H1 (cell line): ENCODE measurements at regions not wholly inside any gene's neighbourhood (a gene's known extent, or its start where the extent isn't known, plus 50 kb on each side); places are given as distances from the start of the nearest gene placed in this dataset.

Experiments used
- CTCF ChIA-PET: fragments of 300-600 bp; sonication (Branson Sonifier 250); formaldehyde crosslinking; loops from one replicate; lab custom pipeline; 2021; ENCODE audit not compliant: partially characterized antibody; lab: Charles Lee
- POLR2A ChIA-PET: fragments of 300-600 bp; sonication (Branson Sonifier 250); formaldehyde crosslinking; loops from one replicate; lab custom pipeline; 2021; ENCODE audit warnings: inconsistent platforms; ENCODE audit not compliant: partially characterized antibody; lab: Charles Lee
- DNase-seq, 2 experiments: peaks; one replicate each; pipeline versions ENCODE4 v3.0.0 to v3.0.0-alpha.2; 2010 to 2022; ENCODE audit warnings: low spot score in 2 of 2, low read depth in 1 of 2, mixed read lengths in 1 of 2
- FAIRE-seq: peaks from 2 replicates; lab custom pipeline; 2011; peaks lifted over from hg19 to GRCh38; lab: Jason Lieb, UNC
- H2AFZ ChIP-seq: 2 replicates; pipeline ENCODE4 v1.8.1; 2012; ENCODE audit warnings: low read length, inconsistent platforms
- H2AK5ac ChIP-seq: 2 replicates; pipeline ENCODE4 v1.6.1; 2013; ENCODE audit warnings: low read depth, low read length
- H2BK120ac ChIP-seq: replicated peaks from 2 replicates; pipeline ENCODE3; 2013; ENCODE audit warnings: low read depth, low read length, inconsistent platforms
- H2BK12ac ChIP-seq: 2 replicates; pipeline ENCODE4 v1.6.1; 2013; ENCODE audit warnings: low read depth, low read length
- H2BK15ac ChIP-seq: 2 replicates; pipeline ENCODE4 v1.6.1; 2013; ENCODE audit warnings: low read length
- H2BK20ac ChIP-seq: 2 replicates; pipeline ENCODE4 v1.6.1; 2013; ENCODE audit warnings: low read length
- H2BK5ac ChIP-seq: 2 replicates; pipeline ENCODE4 v1.6.1; 2013; ENCODE audit warnings: low read depth, low read length
- H3K14ac ChIP-seq: 2 replicates; pipeline ENCODE4 v1.6.1; 2013; ENCODE audit warnings: inconsistent platforms; ENCODE audit not compliant: insufficient read length
- H3K18ac ChIP-seq: 2 replicates; pipeline ENCODE4 v1.6.1; 2013; ENCODE audit warnings: low read length; ENCODE audit errors: extremely low read depth
- H3K23ac ChIP-seq: 2 replicates; pipeline ENCODE4 v1.6.1; 2013; ENCODE audit warnings: inconsistent platforms; ENCODE audit not compliant: insufficient read length
- H3K23me2 ChIP-seq: 2 replicates; pipeline ENCODE4 v1.6.1; 2013; ENCODE audit warnings: low read depth, low read length
- H3K27ac ChIP-seq: 2 replicates; pipeline ENCODE4 v1.6.1; 2011; ENCODE audit warnings: low read depth, low read length, inconsistent platforms
- H3K27me3 ChIP-seq, 4 experiments: replicated peaks in 1 of 4; 1 replicate in 1 of 4; 2 replicates in 3 of 4; pipeline versions ENCODE4 v1.6.1 to v1.8.1; 2011 to 2013; ENCODE audit warnings: low read length in 3 of 4, mild to moderate bottlenecking in 3 of 4, inconsistent platforms in 2 of 4, mixed read lengths in 2 of 4, moderate library complexity in 1 of 4; ENCODE audit not compliant: control insufficient read depth in 3 of 4, insufficient read depth in 3 of 4; ENCODE audit errors: extremely low read depth in 1 of 4
- H3K36me3 ChIP-seq, 4 experiments: 2 replicates each; pipeline versions ENCODE4 v1.6.1 to v1.8.1; 2011 to 2013; ENCODE audit warnings: mild to moderate bottlenecking in 4 of 4, low read length in 3 of 4, moderate library complexity in 2 of 4, control low read depth in 1 of 4, inconsistent platforms in 1 of 4; ENCODE audit not compliant: insufficient read depth in 4 of 4, control insufficient read depth in 2 of 4
- H3K4ac ChIP-seq: replicated peaks from 2 replicates; pipeline ENCODE3; 2013; ENCODE audit warnings: low read length, low read depth, mixed read lengths, inconsistent platforms; ENCODE audit not compliant: insufficient read length
- H3K4me1 ChIP-seq, 4 experiments: replicated peaks in 1 of 4; 1 replicate in 1 of 4; 2 replicates in 3 of 4; pipeline versions ENCODE4 v1.6.1 to v1.8.1; 2011 to 2013; ENCODE audit warnings: low read length in 3 of 4, inconsistent platforms in 2 of 4, mixed read lengths in 1 of 4; ENCODE audit not compliant: insufficient read depth in 4 of 4, control insufficient read depth in 3 of 4
- H3K4me2 ChIP-seq, 2 experiments: 2 replicates each; pipeline versions ENCODE4 v1.6.1 to v1.8.1; 2011 to 2013; ENCODE audit warnings: low read depth in 2 of 2, low read length in 2 of 2, control low read depth in 1 of 2, inconsistent platforms in 1 of 2, mild to moderate bottlenecking in 1 of 2; ENCODE audit not compliant: insufficient read depth in 1 of 2
- H3K4me3 ChIP-seq, 4 experiments: fragments of 200-600, 300-600 bp in 1 of 4; sonication (generic), shearing (Covaris generic), sonication (Bioruptor Twin) in 1 of 4; 2 replicates each; pipeline versions ENCODE4 v1.5.1 to v1.8.1; 2011 to 2016; ENCODE audit warnings: low read length in 4 of 4, low read depth in 3 of 4, control low read depth in 2 of 4, inconsistent platforms in 2 of 4, mild to moderate bottlenecking in 2 of 4, mixed read lengths in 1 of 4, moderate library complexity in 1 of 4; ENCODE audit not compliant: insufficient read depth in 2 of 4; ENCODE audit errors: extremely low read depth in 1 of 4
- H3K56ac ChIP-seq: replicated peaks from 2 replicates; pipeline ENCODE3; 2013; ENCODE audit warnings: low read depth, mild to moderate bottlenecking, mixed read lengths, low read length, inconsistent platforms; ENCODE audit not compliant: insufficient read length
- H3K79me1 ChIP-seq: 2 replicates; pipeline ENCODE4 v1.6.1; 2013; ENCODE audit warnings: low read depth, low read length, control low read depth
- H3K79me2 ChIP-seq, 2 experiments: 2 replicates each; pipeline versions ENCODE4 v1.6.1 to v1.8.1; 2012 to 2013; ENCODE audit warnings: low read length in 2 of 2, mild to moderate bottlenecking in 2 of 2, inconsistent platforms in 1 of 2; ENCODE audit not compliant: insufficient read depth in 2 of 2, control insufficient read depth in 1 of 2
- H3K9ac ChIP-seq, 4 experiments: replicated peaks in 1 of 4; 1 replicate in 1 of 4; 2 replicates in 3 of 4; pipeline versions ENCODE4 v1.6.1 to v1.8.1; 2011 to 2013; ENCODE audit warnings: low read depth in 3 of 4, low read length in 3 of 4, control low read depth in 2 of 4, mild to moderate bottlenecking in 2 of 4, moderate library complexity in 2 of 4, inconsistent platforms in 1 of 4; ENCODE audit errors: extremely low read depth in 1 of 4
- H3K9me3 ChIP-seq, 2 experiments: 2 replicates each; pipeline versions ENCODE4 v1.6.1 to v1.8.1; 2012 to 2013; ENCODE audit warnings: mild to moderate bottlenecking in 2 of 2, moderate library complexity in 2 of 2, control low read depth in 1 of 2, inconsistent platforms in 1 of 2, low read depth in 1 of 2, low read length in 1 of 2, mixed read lengths in 1 of 2; ENCODE audit not compliant: insufficient read depth in 2 of 2
- H4K20me1 ChIP-seq, 2 experiments: replicated peaks in 1 of 2; 2 replicates each; pipeline versions ENCODE3 to v1.8.1; 2011 to 2013; ENCODE audit warnings: inconsistent platforms in 2 of 2, low read length in 2 of 2, mild to moderate bottlenecking in 1 of 2; ENCODE audit not compliant: insufficient read depth in 2 of 2, control insufficient read depth in 1 of 2
- H4K5ac ChIP-seq: 2 replicates; pipeline ENCODE4 v1.6.1; 2013; ENCODE audit warnings: low read length, low read depth, mixed read lengths, inconsistent platforms; ENCODE audit not compliant: insufficient read length
- H4K8ac ChIP-seq: 2 replicates; pipeline ENCODE4 v1.8.0; 2013; ENCODE audit warnings: mild to moderate bottlenecking, moderate library complexity, low read length, inconsistent platforms; ENCODE audit not compliant: insufficient read depth; ENCODE audit errors: extremely low read depth
- H4K91ac ChIP-seq: replicated peaks from 2 replicates; pipeline ENCODE3; 2013; ENCODE audit warnings: low read length, mixed read lengths, inconsistent platforms; ENCODE audit not compliant: insufficient read length
- BRCA1 ChIP-seq: IDR thresholded peaks from 2 replicates; pipeline ENCODE4 v1.6.1; 2012; ENCODE audit warnings: low read depth, low read length, improper control_type of control experiment
- CHD2 ChIP-seq: IDR thresholded peaks from 2 replicates; pipeline ENCODE4 v1.6.1; 2012; ENCODE audit warnings: low read length, improper control_type of control experiment
- CTBP2 ChIP-seq: IDR thresholded peaks from 2 replicates; pipeline ENCODE4 v1.7.0; 2011; ENCODE audit warnings: borderline replicate concordance, mild to moderate bottlenecking, moderate library complexity, mixed read lengths, low read length; ENCODE audit not compliant: insufficient read depth, insufficient read length
- FOSL1 ChIP-seq: IDR thresholded peaks from 2 replicates; pipeline ENCODE4 v1.6.1; 2011; ENCODE audit warnings: mild to moderate bottlenecking, low read depth, low read length, moderate library complexity; ENCODE audit not compliant: insufficient read depth
- KDM1A ChIP-seq: fragments of 200-600, 300-600 bp; sonication (generic); IDR thresholded peaks from 2 replicates; pipeline ENCODE4 v1.7.1; 2016; ENCODE audit warnings: mild to moderate bottlenecking, low read length, borderline replicate concordance
- POLR2AphosphoS5 ChIP-seq: IDR thresholded peaks from 2 replicates; pipeline ENCODE4 v1.6.1; 2011; ENCODE audit warnings: low read depth, low read length
- TBP ChIP-seq: IDR thresholded peaks from 2 replicates; pipeline ENCODE4 v1.6.1; 2011; ENCODE audit warnings: low read depth, low read length, improper control_type of control experiment
- WGBS, 2 experiments: shearing (Covaris generic) in 1 of 2; methylation state at CpG; one replicate each; pipeline versions ENCODE4 v1.1.6 to v1.1.7; 2013 to 2015; ENCODE audit warnings: low lambda C conversion rate in 2 of 2, mixed read lengths in 2 of 2, inconsistent platforms in 1 of 2, low coverage in 1 of 2, missing lambda C conversion rate in 1 of 2; ENCODE audit not compliant: insufficient replicate concordance in 2 of 2, insufficient coverage in 1 of 2, insufficient read length in 1 of 2; ENCODE audit errors: extremely low coverage in 1 of 2, missing lambda C conversion rate in 1 of 2; 5-methylcytosine and 5-hydroxymethylcytosine counted together

GRCh38 chr13:80707000-80707983 lies 366.4 kb upstream of the SPRY2 start:
- Histone ChIP-seq H4K8ac (no peak overlapping the region), H3K79me2 (no peaks in the 10 kb centered on the region), H3K23me2 (no peaks in the 10 kb centered on the region), H3K9ac (no peak overlapping the region), H2BK15ac (no peak overlapping the region), H2BK120ac (no peak overlapping the region), H3K9me3 (peaks cover 0 to 25% of the 10 kb centered on the region in 2 experiments; a peak in 2 of 4 replicates), H2BK5ac (no peak overlapping the region), H3K14ac (no peak overlapping the region), H4K91ac (no peak overlapping the region), H3K4ac (no peak overlapping the region), H3K4me3 (no peak overlapping the region), H3K4me1 (no peaks in the 10 kb centered on the region), H3K4me2 (no peak overlapping the region), H3K79me1 (no peaks in the 10 kb centered on the region), H3K56ac (no peak overlapping the region), H3K36me3 (no peaks in the 10 kb centered on the region), H4K20me1 (no peaks in the 10 kb centered on the region), H2BK20ac (no peak overlapping the region), H3K18ac (no peak overlapping the region), H4K5ac (no peak overlapping the region), H3K27ac (no peak overlapping the region), H3K27me3 (no peaks in the 10 kb centered on the region), H2AK5ac (no peak overlapping the region), H2AFZ (no peak overlapping the region), H2BK12ac (no peak overlapping the region), H3K23ac (no peak overlapping the region)
- ChIA-PET POLR2A (no interaction called here), CTCF (no interaction called here)
- 100% methylated on average over 6 of the region's 34 CpGs; no CpG with 5 or more reads in 1 of the 2 experiments for WGBS, 2 experiments
- DNase-seq, result no peak
- TF ChIP-seq TBP, result no peak
- TF ChIP-seq BRCA1, result no peak
- TF ChIP-seq KDM1A, result no peak
- TF ChIP-seq CHD2, result no peak
- TF ChIP-seq CTBP2, result no peak
- TF ChIP-seq FOSL1, result no peak
- no peak for TF ChIP-seq POLR2AphosphoS5
- FAIRE-seq, result no peak
